Activated CD4-positive, CD25-positive, alpha-beta regulatory T cell treated with anti-CD3 and anti-CD28 coated beads, Interleukin-2, amount 50 U/mL, for 24 hours (primary cell): ENCODE measurements at regions not wholly inside any gene's neighbourhood (a gene's known extent, or its start where the extent isn't known, plus 50 kb on each side); places are given as distances from the start of the nearest gene placed in this dataset.
"Not testable (repeated sequence)": the region's sequence is repeated elsewhere in the genome, so short reads cannot be mapped to it uniquely, and the experiment has no call there.

Experiments
- ATAC-seq, 2 donors: fragments of 150-1000 bp; cut with Tn5 transposase; one replicate each; pipeline ENCODE4 v1.10.0; 2021; ENCODE audit warnings: mild to moderate bottlenecking in 1 of 2, moderate library complexity in 1 of 2

DNA sequence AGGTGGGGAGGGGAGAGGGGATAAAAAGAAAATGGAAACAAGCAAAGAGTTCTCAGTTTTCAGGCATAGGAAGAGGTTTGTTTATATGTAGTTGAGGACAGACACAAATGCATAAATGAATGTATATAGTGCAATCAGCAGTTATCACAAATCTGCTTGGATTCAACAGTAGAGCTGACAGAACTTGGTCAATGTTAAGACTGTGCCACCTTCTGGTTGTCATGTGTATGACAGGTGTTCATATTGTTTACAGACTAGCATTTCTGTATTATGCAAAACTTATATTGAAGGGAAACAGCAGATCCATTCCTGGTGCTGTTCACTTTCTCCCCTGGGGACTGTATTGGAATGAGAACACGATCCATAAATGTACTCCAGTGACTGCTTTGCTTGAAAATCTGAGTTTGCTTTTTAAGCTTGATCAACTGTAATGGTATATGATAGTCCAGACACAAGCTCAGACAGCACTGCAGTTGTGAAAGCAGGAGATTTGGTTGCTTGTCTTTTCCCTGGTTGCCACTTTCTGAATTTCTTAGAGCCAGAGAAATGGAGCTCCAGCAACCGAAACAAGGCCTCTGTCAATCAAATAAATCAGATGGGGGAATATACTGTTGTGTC lies 319.5 kb upstream of the OBI1 start:
- peak in 1 of 2 donors; percentile 59 for ATAC-seq

DNA sequence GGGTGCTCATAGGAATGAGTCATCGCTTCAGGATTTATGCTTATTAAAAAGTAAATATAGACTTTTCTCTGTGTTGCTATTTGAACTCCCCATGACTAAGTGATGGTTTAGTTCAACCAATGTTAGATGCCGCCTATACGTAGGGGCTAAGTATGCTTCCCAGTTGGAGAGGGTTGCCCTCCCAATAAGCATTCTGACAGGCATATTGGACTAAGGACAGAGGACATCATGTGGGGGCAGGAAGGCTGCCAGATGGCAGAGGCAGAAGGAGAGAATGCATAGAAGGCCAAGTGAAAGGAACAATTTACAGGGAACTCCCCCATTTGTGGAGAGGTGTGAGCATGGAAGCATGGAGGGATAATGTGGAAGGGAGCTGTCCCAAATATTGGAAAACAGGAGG lies 318.4 kb upstream of the OBI1 start:
- no peak for ATAC-seq

DNA sequence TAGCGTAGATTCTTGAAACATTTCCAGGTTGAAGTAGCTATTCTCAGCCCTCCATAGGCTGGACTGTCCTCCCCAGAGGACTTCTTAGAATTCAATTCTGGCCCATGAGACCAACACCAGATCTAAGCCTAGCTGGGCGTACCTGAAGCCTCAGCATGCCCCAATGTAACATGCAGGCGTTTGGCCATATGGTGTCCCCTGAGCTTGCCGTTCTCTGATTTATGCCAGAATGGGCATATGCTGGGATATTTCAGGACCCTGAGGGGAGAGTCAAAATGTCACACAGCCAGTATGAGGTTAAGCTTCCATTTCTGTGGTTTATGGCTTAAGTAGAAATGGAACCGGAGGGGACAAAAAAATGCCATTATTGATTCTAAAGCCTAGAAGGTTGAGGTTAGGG lies 317.7 kb upstream of the OBI1 start:
- ATAC-seq, result no peak

DNA sequence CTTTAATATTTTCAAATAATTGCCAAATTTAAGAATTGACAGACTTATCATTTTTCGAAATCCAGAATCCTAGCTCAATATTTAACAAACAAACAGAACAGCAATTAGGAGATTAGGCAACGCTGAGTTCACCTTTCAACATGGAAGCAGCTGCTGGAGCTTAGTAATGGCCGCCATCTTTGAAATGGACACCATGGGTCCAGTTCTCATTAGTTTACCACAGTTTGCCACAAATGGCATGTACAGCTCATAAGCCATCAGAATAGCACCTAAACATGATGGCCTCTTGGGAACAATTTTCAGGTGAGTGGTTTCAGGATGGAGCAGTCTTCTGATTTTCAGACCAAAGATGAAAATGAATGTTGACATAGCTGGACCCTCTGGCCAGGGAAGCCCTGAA lies 313.6 kb upstream of the OBI1 start:
- ATAC-seq, result no peak

DNA sequence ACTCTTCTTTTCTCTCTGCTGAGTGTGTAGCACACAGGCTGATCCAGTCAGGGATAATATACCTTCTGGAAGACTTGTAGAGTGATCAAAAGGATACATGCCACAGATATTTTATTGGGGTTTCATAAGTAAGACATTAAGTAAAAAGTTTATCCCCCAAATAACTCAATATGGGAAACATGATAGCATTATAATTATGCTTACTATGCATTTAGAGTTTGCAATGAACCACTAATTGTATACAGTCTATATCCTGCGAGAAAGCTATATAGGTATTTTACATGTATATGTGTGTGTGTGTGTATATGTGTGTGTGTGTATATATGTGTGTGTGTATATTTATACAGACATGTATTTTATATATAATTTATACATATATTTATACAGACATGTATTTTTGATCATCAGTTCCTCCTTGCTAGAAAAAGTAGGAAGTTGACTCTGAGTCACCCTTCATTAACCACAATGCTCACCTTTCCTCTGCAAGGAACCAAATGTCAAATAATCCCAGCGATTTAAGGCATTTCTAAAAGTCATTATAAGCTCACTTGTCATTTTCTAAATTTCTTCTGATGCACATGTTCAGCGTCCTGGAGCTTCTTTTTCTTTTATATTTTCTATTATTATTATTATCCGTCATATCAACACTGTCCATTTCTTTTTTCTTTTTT lies 312.5 kb upstream of the OBI1 start:
- ATAC-seq, result no peak

DNA sequence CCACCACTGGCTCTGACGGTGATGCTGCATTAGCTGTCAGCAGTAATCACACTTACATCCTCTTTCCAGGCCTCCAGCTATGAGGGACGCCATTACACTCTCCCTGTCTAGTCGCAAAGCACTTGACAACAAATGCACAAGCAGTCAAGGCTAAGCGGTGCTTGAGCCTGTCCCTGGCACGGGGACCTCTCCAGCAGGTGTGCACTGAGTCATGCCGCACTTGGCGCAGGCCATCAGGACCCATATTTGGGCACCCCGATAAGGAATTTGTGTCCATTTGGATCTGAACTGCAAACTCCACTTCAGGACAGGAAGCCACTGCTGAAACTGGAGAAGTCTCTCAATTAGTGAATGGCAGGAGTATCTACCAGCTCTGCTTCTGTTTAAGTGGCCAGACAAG lies 301.9 kb upstream of the OBI1 start:
- ATAC-seq, result no peak

DNA sequence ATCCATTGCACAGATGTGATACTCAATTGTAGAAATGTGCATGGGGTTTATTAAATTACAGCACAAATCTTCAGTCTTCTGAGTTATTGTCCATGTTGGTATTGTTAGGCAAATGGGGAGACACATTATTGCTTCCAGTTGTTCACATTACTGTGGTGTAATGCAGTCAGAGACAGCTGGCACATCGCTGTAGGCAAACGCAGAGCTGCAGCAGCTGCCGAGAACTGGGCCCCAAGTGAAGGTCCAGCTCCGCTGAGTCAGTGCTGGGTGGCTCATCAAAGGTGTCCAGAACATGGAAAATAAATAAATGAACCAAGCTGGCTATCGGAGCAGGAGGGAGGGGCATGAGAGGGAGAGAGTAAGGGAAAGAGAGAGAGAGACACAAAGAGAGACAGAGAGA lies 299.1 kb upstream of the OBI1 start:
- ATAC-seq, result no peak

DNA sequence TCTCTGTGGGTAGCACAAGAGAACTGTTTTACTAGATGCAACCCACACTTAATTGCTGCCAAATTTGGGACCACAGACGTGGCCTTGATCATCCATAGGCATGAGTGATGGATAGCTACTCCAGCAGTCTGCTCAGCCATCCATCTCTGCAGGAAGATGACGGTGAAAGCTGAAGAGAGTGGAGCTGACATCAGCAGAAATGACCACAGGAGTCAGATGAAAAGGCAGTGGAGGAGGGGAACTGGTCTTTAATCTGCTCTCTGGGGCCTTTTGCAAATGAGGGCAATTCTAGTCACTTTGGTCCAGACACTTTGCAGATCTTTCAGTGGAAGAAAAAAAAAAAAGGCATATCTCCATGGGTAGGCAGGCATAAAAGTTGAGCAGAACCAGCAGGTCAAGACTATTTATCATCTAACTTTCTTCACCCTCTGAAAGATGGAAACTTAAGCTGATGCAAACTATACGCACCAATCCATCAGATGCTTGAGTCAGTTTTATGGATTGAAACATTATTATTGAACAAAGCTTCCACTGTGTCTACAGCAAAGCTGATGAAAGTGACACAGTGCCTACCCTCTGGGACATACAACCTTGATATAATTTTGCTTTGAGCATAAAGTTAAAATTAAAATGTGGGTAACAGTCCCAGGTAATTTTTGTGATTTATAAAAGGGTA lies 281.6 kb upstream of the OBI1 start:
- no peak for ATAC-seq

DNA sequence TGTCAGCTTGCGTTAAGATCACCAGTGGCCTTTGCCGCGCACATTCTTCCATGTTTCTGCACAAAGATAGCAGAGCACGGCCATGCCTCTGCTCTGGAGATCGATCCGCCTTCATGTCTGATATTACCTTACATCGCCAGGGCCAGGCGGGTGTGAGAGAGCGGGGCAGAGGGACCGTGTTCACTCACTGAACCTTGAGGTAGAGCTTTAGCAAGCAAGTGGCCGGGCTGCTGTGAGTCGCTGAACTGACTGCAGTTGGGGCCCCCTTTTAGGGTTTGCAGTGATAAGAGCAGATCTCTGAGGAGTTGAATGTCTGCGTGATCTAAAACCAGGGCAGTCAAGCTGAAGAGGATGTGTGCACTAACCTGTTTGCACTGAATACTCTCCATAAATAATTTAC lies 275.4 kb upstream of the OBI1 start:
- ATAC-seq, result no peak

DNA sequence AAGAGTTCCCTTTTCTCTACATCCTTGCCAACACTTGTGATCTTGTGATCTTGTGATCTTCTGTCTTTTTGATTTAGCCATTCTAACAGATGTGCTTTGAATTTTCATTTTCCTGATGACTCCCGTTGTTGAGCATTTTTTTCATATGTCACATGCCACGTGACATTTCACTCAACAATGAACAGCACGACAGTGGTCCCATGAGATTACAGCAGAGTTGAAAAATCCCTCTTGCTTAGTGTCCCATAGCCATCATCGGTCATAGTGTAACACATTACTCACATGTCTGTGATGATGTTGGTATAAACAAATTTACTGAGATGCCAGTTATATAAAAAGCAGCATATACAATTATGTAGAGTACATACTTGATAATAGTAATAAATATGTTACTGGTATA lies 256.1 kb upstream of the OBI1 start:
- ATAC-seq, result no peak

DNA sequence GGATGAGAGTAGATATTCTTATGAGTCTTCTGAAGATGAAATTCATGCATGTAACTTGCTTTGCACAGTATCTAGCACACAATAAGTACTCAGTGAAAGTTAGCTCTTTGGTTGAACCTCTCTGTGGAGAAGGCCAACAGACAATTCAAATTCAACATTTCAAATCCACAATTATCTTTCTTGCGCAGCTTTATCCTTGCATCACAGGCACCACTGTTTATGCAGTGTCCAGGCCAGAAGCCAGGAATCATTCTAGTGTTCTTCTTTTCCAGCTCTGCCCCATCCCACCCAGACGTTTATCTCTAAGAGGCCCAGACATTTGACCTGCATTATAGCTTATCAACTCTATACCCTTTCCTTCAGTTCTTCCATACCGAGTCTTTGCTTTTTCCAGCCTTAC lies 254.7 kb upstream of the OBI1 start:
- no peak for ATAC-seq

DNA sequence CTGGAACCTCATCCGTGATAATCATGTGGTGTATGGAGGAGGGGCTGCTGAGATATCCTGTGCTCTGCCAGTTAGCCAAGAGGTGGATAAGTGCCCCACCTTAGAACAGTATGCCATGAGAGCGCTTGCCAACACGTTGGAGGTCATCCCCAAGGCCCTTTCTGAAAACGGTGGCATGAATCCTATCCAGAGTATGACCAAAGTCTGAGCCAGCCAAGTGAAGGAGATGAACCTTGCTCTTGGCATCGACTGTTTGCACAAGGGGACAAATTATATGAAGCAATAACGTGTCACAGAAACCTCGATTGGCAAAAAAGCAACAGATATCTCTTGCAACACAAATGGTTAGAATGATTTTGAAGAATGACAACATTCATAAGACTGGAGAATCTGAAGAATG lies 251.2 kb upstream of the OBI1 start:
- no peak for ATAC-seq

DNA sequence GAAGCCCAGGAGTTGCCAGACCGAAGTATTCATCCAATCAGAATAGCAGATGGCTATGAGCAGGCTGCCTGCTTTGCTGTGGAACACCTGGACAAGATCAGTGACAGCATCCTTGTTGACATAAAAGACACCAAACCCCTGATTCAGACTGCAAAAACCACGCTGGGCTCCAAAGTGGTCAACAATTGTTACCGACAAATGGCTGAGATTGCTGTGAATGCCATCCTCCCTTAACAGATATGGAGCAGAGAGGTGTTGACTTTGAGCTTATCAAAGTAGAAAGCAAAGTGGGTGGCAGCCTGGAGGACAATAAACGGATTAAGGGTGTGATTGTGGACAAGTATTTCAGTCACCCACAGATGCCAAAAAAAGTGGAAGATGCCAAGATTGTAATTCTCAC lies 250.3 kb upstream of the OBI1 start:
- ATAC-seq, result no peak

DNA sequence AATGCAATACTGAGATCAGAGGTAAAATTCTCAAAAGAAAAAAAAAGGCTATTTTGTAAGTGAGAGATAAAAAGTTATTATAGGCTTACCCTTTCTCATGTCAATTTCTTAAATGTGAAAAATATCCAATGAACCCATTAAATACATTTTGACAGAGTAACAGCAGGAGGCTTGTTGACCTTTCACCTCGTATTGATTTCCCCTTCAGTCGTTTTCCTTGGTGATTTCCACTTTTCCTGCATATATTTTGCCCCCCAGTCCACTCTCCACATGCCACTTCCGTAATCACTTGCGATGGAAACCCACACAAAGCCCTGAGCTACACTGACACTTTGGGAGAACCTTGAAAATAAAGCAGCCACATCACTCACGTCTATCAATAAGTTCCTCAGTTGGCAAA lies 248.1 kb upstream of the OBI1 start:
- ATAC-seq, result no peak

DNA sequence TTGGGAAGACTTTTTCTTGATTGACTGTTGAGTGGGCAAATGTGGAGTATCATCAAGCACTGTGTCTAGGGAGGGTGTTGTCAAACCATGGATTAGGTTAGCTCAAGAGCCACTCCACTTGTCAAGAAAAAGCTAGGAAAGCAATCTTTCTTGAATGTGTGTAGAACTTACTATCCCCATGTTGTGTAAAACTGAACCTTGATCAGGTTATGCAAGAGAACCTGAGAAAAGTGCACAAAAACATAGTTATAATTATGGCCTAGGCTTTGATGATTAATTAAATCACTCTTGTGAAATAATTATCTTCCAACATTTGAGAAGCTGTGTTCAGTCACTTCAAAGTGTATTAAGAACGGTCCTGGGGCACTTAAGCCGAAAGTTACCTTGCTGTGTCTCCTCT lies 238.2 kb upstream of the OBI1 start:
- ATAC-seq, result no peak

DNA sequence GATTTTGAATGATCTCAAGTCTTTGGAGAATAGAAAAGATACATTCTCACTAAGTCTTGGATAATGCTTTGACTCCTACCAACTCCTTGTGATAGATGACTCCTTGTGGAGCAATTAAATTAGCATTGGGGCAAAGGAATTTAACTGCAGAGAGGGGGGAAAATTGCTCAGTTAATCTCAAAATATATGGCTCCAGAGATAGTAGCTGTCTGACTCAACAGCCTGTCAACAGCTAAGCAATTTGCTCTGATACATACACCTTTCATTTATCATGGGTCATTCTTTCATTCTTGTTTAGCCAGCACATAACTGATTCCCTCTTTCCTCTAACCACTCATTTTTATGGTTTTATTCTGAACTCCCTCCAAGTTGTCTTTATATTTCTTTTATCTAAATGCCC lies 225.6 kb upstream of the OBI1 start:
- ATAC-seq, result no peak

DNA sequence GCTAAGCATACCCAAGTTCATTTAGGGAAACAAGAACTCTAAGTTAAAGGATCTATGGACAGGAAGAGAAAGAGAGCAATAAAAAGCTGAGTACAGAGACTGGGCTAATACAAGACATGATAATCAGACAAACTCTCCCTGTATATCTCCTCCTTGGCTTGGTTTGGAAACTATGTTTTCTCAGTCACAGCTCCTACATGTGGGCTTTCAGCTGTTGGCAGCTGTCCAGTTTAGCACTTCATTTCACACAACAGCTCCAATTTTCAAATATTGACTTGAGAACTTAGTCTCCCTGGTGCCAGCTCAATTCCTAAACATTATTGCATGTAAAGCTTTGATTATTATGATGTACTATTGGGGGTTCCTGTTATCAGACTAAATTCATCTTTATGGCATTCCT lies 222.8 kb upstream of the OBI1 start:
- ATAC-seq, result no peak

DNA sequence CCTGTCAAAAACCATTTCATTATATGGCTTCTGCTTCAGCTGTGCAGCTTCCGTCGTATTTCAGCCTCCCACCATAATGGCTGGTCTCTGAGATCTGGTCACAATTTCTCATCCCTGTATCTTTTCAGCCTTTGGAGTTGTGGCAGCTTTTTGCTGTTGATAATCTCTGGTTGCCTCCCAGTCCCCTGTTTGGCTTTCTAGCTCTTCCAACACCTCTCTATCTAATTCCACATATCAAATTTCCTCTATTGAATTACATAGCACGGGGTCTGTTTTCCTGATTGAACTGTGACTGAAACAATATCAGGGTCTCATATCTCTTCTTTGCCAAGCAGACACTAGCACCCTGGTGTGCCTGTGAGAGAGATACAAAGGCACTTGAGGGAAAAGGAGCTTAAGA lies 222.1 kb upstream of the OBI1 start:
- ATAC-seq, result no peak

DNA sequence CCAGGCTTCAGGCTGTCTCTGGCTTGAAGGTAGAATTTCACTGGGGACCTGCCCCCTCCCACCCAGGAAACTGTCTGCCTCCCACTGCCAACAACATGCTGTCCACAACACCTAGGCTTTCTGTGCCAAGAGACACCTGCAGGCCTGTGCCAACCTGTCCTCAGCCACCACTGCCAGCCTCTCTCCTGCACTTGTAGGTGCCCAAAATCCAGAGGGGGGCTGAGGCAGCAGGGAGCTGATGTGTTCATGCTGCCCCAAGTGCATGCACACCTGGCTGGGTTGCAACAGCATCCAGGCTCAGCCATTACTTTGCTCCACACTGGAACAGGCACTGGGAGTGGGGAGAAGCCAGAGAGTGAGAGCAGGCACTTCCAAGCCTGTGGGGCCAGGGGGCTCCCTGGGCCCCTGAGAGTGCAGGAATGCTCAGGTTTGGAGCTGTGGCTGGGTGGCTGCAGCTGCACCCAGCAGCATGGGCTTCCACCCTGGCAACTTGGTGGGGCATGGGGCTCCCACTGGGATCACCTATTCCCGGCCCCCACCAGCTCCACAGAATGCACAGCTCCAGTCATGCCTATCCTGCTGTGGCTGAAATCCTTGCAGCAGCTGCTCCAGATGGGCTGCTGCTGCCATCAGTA lies 218.1 kb upstream of the OBI1 start:
- no peak for ATAC-seq

DNA sequence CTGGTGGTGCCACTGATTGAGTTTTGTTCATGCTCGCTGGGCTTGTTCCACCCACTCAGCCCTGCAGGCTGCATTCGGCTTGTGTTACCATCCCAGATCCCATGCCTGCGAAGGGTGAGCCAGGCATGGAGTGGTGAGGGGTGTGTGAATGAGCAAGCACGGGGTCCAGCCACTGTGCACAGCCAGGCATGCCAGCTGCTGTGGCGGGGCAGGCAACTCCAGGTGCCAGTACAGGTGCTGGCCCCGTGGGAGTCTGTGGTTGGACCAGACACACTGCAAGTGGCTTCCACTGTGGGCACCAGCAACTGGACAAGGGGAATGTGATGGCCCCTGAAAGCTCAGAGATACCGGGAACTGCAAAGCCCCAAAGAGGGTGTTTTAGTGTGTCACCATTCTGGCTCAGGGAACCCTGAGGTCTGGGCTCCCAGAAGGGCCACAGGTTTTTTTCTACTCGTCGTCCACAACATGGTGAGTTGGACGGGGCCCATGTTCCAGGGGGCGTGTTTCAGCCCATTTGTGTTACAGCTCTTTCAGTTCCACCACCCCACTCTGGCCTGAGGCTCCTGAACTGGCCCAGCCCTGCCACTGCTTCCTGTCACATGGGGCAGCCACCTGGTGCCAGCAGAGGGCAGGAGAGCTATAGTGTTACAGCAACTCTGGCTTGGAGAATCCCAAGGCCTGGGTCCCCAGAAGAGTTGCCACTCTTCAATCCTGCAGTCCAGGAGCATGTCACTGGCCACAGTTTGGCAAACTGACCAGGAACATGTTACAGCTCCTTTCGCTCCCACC lies 217.0 kb upstream of the OBI1 start:
- no peak for ATAC-seq

DNA sequence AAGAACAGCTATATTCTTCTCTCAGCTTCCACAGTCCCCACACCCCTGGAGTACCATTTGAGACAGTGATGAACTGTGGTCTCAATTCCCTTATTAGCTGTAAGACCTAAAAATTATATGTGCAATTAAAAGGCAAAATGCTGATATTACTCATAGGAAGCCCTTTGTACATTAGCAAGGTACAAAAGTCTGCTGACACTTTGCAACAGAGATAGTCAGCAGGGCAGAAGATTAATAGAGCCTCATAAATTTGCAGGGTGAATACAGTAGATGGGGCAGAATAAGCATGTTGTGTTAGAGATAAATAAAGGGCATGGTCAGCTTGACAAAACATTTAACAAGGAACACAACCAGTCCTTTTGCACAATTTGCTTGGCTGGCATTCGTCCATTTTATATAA lies 210.0 kb upstream of the OBI1 start:
- ATAC-seq, result no peak

DNA sequence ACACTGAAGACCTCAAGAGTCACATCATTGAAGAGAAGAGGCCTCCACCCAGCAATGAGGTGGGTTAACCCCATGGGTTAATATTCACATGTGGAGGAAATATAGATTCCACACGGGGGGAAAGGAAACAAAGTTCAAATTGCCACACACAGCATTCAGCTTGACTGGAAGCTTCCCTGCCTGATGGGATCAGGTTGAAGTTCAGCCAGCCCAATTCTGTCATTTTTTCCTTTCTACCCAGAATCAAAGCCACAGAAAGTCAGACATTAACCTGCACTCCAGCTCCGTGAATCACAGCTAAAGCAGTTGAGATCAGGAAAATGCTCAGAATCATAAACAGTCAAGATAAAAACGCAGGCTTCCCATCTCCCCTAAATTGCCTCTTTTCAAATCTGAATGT lies 208.7 kb upstream of the OBI1 start:
- ATAC-seq, result no peak

DNA sequence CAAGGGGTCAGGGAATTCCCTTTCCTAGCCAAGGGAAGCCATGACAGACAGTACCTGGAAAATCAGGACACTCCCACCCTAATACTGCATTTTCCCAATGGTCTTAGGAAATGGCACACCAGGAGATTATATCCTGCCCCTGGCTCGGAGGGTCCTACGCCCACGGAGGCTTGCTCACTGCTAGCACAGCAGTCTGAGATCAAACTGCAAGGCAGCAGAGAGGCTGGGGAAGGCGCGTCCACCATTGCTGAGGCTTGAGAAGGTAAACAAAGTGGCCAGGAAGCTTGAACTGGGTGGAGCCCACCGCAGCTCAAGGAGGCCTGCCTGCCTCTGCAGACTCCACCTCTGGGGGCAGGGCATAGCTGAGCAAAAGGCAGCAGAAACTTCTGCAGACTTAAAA lies 207.1 kb upstream of the OBI1 start:
- not testable (repeated sequence) for ATAC-seq
